ENCODE measurements at regions not wholly inside any gene's neighbourhood (a gene's known extent, or its start where the extent isn't known, plus 50 kb on each side); places are given as distances from the start of the nearest gene placed in this dataset.
"Not testable (repeated sequence)": the region's sequence is repeated elsewhere in the genome, so short reads cannot be mapped to it uniquely, and the experiment has no call there.

GRCh38 chr6:155861821-155862220 lies 406.2 kb upstream of the NOX3 start:
- Histone ChIP-seq H3K14ac (replicated peaks; ENCODE audit: low read depth, low read length) (no peak overlapping the region), H2BK15ac (ENCODE audit: low read depth, low read length) (no peak overlapping the region), H3K9me1 (ENCODE audit: insufficient read depth, low read length) (no peaks in the 10 kb centered on the region), H3K56ac (ENCODE audit: extremely low read depth, insufficient read depth, low read length) (no peak overlapping the region), H3K9me3 (ENCODE audit: control insufficient read depth, insufficient read depth, low read length) (no peaks in the 10 kb centered on the region), H2BK120ac (ENCODE audit: low read depth, low read length) (no peak overlapping the region), H3K4me2 (ENCODE audit: low read depth, low read length) (no peak overlapping the region), H3K4me1 (ENCODE audit: control insufficient read depth, insufficient read depth, low read length) (no peaks in the 10 kb centered on the region), H3K4me3 (ENCODE audit: insufficient read depth, low read depth, low read length) (no peak overlapping the region), H3K23ac (ENCODE audit: low read depth, low read length) (no peak overlapping the region), H2BK20ac (ENCODE audit: low read depth, low read length) (no peak overlapping the region), H3K4ac (ENCODE audit: low read depth, low read length) (no peak overlapping the region), H3K27me3 (ENCODE audit: control insufficient read depth, insufficient read depth, low read length) (no peaks in the 10 kb centered on the region), H3K79me1 (ENCODE audit: low read depth in 1 of 2, low read length in 2 of 2) (no peaks in the 10 kb centered on the region), H2AFZ (replicated peaks; ENCODE audit: low read length, poor library complexity) (no peak overlapping the region), H3K9ac (ENCODE audit: low read depth, low read length) (no peak overlapping the region), H3K27ac (ENCODE audit: insufficient read depth, low read length) (no peak overlapping the region), H4K5ac (ENCODE audit: low read depth, low read length) (no peak overlapping the region), H4K91ac (ENCODE audit: insufficient read depth, low read depth, low read length) (no peak overlapping the region), H2BK5ac (ENCODE audit: low read depth, low read length, poor library complexity, severe bottlenecking) (no peak overlapping the region), H2AK5ac (ENCODE audit: low read depth, low read length) (no peak overlapping the region), H3K36me3 (ENCODE audit: control insufficient read depth, insufficient read depth, low read length) (no peaks in the 10 kb centered on the region), H2AK9ac (replicated peaks; ENCODE audit: low read depth, low read length, poor library complexity) (no peak overlapping the region), H4K20me1 (ENCODE audit: insufficient read depth, low read length) (no peaks in the 10 kb centered on the region), H4K8ac (ENCODE audit: low read depth in 2 of 2, low read length in 2 of 2) (no peak overlapping the region), H3K18ac (ENCODE audit: low read depth, low read length) (no peak overlapping the region)
- dilution Hi-C loops (cut with HindIII; ENCODE audit: low sequenced_read_pairs, unreplicated experiment), result no loop called here
- no TSS peak for BruUV-seq (replicated peaks)
- no CpG with 5 or more reads among the region's 2 CpGs for WGBS, 2 experiments (ENCODE audit: extremely low coverage in 2 of 2, insufficient read length in 1 of 2)
- ATAC-seq (ENCODE audit: low read depth) (no peak), DNase-seq (no peak)
- in situ Hi-C loops (cut with MboI; ENCODE audit: low sequenced_read_pairs), result no loop called here
- no peak for TF ChIP-seq POLR2A (IDR thresholded peaks at IDR 0.05; ENCODE audit: low read depth, low read length)
- no peak for TF ChIP-seq FOS (IDR thresholded peaks at IDR 0.05; ENCODE audit: low read depth, low read length)
- POLR2A ChIA-PET (ENCODE audit: unreplicated experiment), result no interaction called here
- intact Hi-C loops (cut with micrococcal nuclease), result no loop called here
- CTCF ChIA-PET, result no interaction called here

- H2BK5ac ChIP-seq (ENCODE audit: low read depth, low read length, poor library complexity, severe bottlenecking); H3K27me3 ChIP-seq (ENCODE audit: control insufficient read depth, insufficient read depth, low read length); dilution Hi-C loops (cut with HindIII; ENCODE audit: low sequenced_read_pairs, unreplicated experiment); H2AK5ac ChIP-seq (ENCODE audit: low read depth, low read length); H3K4me3 ChIP-seq (ENCODE audit: insufficient read depth, low read depth, low read length); H4K8ac ChIP-seq (ENCODE audit: low read depth in 2 of 2, low read length in 2 of 2); H4K91ac ChIP-seq (ENCODE audit: insufficient read depth, low read depth, low read length); H3K9ac ChIP-seq (ENCODE audit: low read depth, low read length); H3K18ac ChIP-seq (ENCODE audit: low read depth, low read length); H3K4me2 ChIP-seq (ENCODE audit: low read depth, low read length); H4K20me1 ChIP-seq (ENCODE audit: insufficient read depth, low read length); H3K4ac ChIP-seq (ENCODE audit: low read depth, low read length); H3K9me1 ChIP-seq (ENCODE audit: insufficient read depth, low read length); BruUV-seq (replicated peaks); H4K5ac ChIP-seq (ENCODE audit: low read depth, low read length); H3K27ac ChIP-seq (ENCODE audit: insufficient read depth, low read length); DNase-seq; CTCF ChIA-PET; H2AFZ ChIP-seq (replicated peaks; ENCODE audit: low read length, poor library complexity); H2BK120ac ChIP-seq (ENCODE audit: low read depth, low read length); H3K23ac ChIP-seq (ENCODE audit: low read depth, low read length); in situ Hi-C loops (cut with MboI; ENCODE audit: low sequenced_read_pairs); H2BK20ac ChIP-seq (ENCODE audit: low read depth, low read length); H3K9me3 ChIP-seq (ENCODE audit: control insufficient read depth, insufficient read depth, low read length); ATAC-seq (ENCODE audit: low read depth); H2AK9ac ChIP-seq (replicated peaks; ENCODE audit: low read depth, low read length, poor library complexity); intact Hi-C loops (cut with micrococcal nuclease); H3K79me1 ChIP-seq (ENCODE audit: low read depth in 1 of 2, low read length in 2 of 2); H3K36me3 ChIP-seq (ENCODE audit: control insufficient read depth, insufficient read depth, low read length); POLR2A ChIA-PET (ENCODE audit: unreplicated experiment); H2BK15ac ChIP-seq (ENCODE audit: low read depth, low read length); H3K14ac ChIP-seq (replicated peaks; ENCODE audit: low read depth, low read length); H3K4me1 ChIP-seq (ENCODE audit: control insufficient read depth, insufficient read depth, low read length); H3K56ac ChIP-seq (ENCODE audit: extremely low read depth, insufficient read depth, low read length): not testable (repeated sequence)
- WGBS, 2 experiments (ENCODE audit: extremely low coverage in 2 of 2, insufficient read length in 1 of 2), result 63% methylated on average over 4 of the region's 4 CpGs; no CpG with 5 or more reads in 1 of the 2 experiments
These were observed 403.3 kb upstream of the NOX3 start for GRCh38 chr6:155858906-155859305.
